ENCODE measurements at regions not wholly inside any gene's neighbourhood (a gene's known extent, or its start where the extent isn't known, plus 50 kb on each side); places are given as distances from the start of the nearest gene placed in this dataset.

- H3K36me3 Mint-ChIP-seq (ENCODE audit: low read depth), result no peaks in the 10 kb centered on the region
- CTCF ChIA-PET, result no interaction called here
- H3K9me3 Mint-ChIP-seq, result peaks cover 6% of the 10 kb centered on the region
These were observed 132.3 kb upstream of the NHSL1 start for GRCh38 chr6:138631566-138631965.

GRCh38 chr6:138637822-138638221 is 135.7 kb upstream of the CCDC28A start:
- Mint-ChIP-seq H3K36me3 (ENCODE audit: low read depth) (no peaks in the 10 kb centered on the region), H3K9me3 (peaks cover 3% of the 10 kb centered on the region), H3K4me3 (no peak overlapping the region), H3K27ac (no peak overlapping the region), H3K4me1 (no peaks in the 10 kb centered on the region), H3K27me3 (no peaks in the 10 kb centered on the region)
- POLR2A ChIA-PET, result no interaction called here
- DNase-seq (no peak), ATAC-seq (ENCODE audit: low read depth) (no peak)
- intact Hi-C loops (cut with micrococcal nuclease), result no loop called here
- TF ChIP-seq CTCF (IDR thresholded peaks at IDR 0.05), result no peak
- CTCF ChIA-PET, result no interaction called here

More at GRCh38 chr6:138631566-138631965, 132.3 kb upstream of the NHSL1 start:
- intact Hi-C loops (cut with micrococcal nuclease), result no loop called here
- no peak for DNase-seq
- H3K27me3 Mint-ChIP-seq, result no peaks in the 10 kb centered on the region
- no peaks in the 10 kb centered on the region for H3K4me1 Mint-ChIP-seq
- no peak for ATAC-seq (ENCODE audit: low read depth)
- H3K27ac Mint-ChIP-seq, result no peak overlapping the region
- POLR2A ChIA-PET, result no interaction called here
- no peak for TF ChIP-seq CTCF (IDR thresholded peaks at IDR 0.05)
- no peak overlapping the region for H3K4me3 Mint-ChIP-seq

GRCh38 chr6:138638604-138639003 is 135.0 kb upstream of the CCDC28A start:
- TF ChIP-seq CTCF (IDR thresholded peaks at IDR 0.05), result no peak
- ChIA-PET POLR2A (no interaction called here), CTCF (no interaction called here)
- H3K36me3 Mint-ChIP-seq (ENCODE audit: low read depth), result no peaks in the 10 kb centered on the region
- DNase-seq (no peak), ATAC-seq (ENCODE audit: low read depth) (no peak)
- no peaks in the 10 kb centered on the region for H3K4me1 Mint-ChIP-seq
- H3K4me3 Mint-ChIP-seq, result no peak overlapping the region
- no peaks in the 10 kb centered on the region for H3K9me3 Mint-ChIP-seq
- H3K27me3 Mint-ChIP-seq, result no peaks in the 10 kb centered on the region
- H3K27ac Mint-ChIP-seq, result no peak overlapping the region
- intact Hi-C loops (cut with micrococcal nuclease), result no loop called here

- CTCF ChIA-PET, result no interaction called here
- DNase-seq (no peak), ATAC-seq (ENCODE audit: low read depth) (no peak)
- Mint-ChIP-seq H3K9me3 (no peaks in the 10 kb centered on the region), H3K36me3 (ENCODE audit: low read depth) (no peaks in the 10 kb centered on the region), H3K4me3 (no peak overlapping the region), H3K27me3 (no peaks in the 10 kb centered on the region), H3K27ac (no peak overlapping the region), H3K4me1 (no peaks in the 10 kb centered on the region)
- intact Hi-C loops (cut with micrococcal nuclease), result no loop called here
- no peak for TF ChIP-seq CTCF (IDR thresholded peaks at IDR 0.05)
- POLR2A ChIA-PET, result no interaction called here
These were observed 133.5 kb upstream of the CCDC28A start for GRCh38 chr6:138640028-138640427.

- ATAC-seq (ENCODE audit: low read depth) (no peak), DNase-seq (no peak)
- Mint-ChIP-seq H3K4me3 (no peak overlapping the region), H3K27me3 (no peaks in the 10 kb centered on the region), H3K9me3 (no peaks in the 10 kb centered on the region), H3K4me1 (no peaks in the 10 kb centered on the region), H3K36me3 (ENCODE audit: low read depth) (no peaks in the 10 kb centered on the region), H3K27ac (no peak overlapping the region)
- TF ChIP-seq CTCF (IDR thresholded peaks at IDR 0.05), result no peak
- CTCF ChIA-PET, result no interaction called here
- intact Hi-C loops (cut with micrococcal nuclease), result no loop called here
- POLR2A ChIA-PET, result no interaction called here
These were observed 130.4 kb upstream of the CCDC28A start for GRCh38 chr6:138643210-138643609.

All from activated B cell treated with CpG ODN at 0.5 μM for 24 hours (primary cell).